Liver (tissue), 7 donors: ENCODE measurements at regions not wholly inside any gene's neighbourhood (a gene's known extent, or its start where the extent isn't known, plus 50 kb on each side); places are given as distances from the start of the nearest gene placed in this dataset.

Experiments
- DNase-seq: peaks from one replicate; pipeline ENCODE4 v3.0.0-alpha.2; 2017; ENCODE audit warnings: low spot score
- H3K27ac ChIP-seq, 2 donors: one replicate each; pipeline ENCODE4 v1.7.0; 2013; ENCODE audit warnings: inconsistent platforms in 2 of 2, low read length in 2 of 2, control low read depth in 1 of 2, low read depth in 1 of 2, mild to moderate bottlenecking in 1 of 2
- H3K27me3 ChIP-seq, 4 donors: one replicate each; pipeline versions ENCODE4 v1.6.1 to v1.7.0; 2013; ENCODE audit warnings: low read length in 3 of 4, inconsistent platforms in 1 of 4, mild to moderate bottlenecking in 1 of 4, moderate library complexity in 1 of 4; ENCODE audit not compliant: control insufficient read depth in 4 of 4, insufficient read depth in 4 of 4
- H3K36me3 ChIP-seq, 4 donors: one replicate each; pipeline versions ENCODE4 v1.6.1 to v1.7.0; 2013; ENCODE audit warnings: low read length in 3 of 4, mild to moderate bottlenecking in 3 of 4, low read depth in 1 of 4, moderate library complexity in 1 of 4; ENCODE audit not compliant: control insufficient read depth in 4 of 4, insufficient read depth in 3 of 4
- H3K4me1 ChIP-seq, 4 donors: one replicate each; pipeline versions ENCODE4 v1.6.1 to v1.7.0; 2013; ENCODE audit warnings: low read length in 3 of 4, mild to moderate bottlenecking in 3 of 4, moderate library complexity in 1 of 4; ENCODE audit not compliant: control insufficient read depth in 4 of 4, insufficient read depth in 4 of 4
- H3K4me3 ChIP-seq, 3 donors: one replicate each; pipeline versions ENCODE4 v1.6.1 to v1.7.0; 2013; ENCODE audit warnings: low read length in 3 of 3, control low read depth in 1 of 3, low read depth in 1 of 3, mild to moderate bottlenecking in 1 of 3
- H3K9ac ChIP-seq, 2 donors: one replicate each; pipeline ENCODE4 v1.7.0; 2013; ENCODE audit warnings: low read length in 2 of 2, mild to moderate bottlenecking in 2 of 2, moderate library complexity in 2 of 2, control low read depth in 1 of 2, low read depth in 1 of 2
- H3K9me3 ChIP-seq, 4 donors: one replicate each; pipeline versions ENCODE4 v1.6.1 to v1.7.0; 2013; ENCODE audit warnings: low read length in 3 of 4; ENCODE audit not compliant: control insufficient read depth in 4 of 4
- EGR1 ChIP-seq, 2 donors: IDR thresholded peaks; 2 replicates each; pipeline ENCODE4 v1.6.1; 2016 to 2018; ENCODE audit warnings: antibody characterized with exemption in 2 of 2, low read depth in 2 of 2
- FOXA1 ChIP-seq: IDR thresholded peaks from 2 replicates; pipeline ENCODE4 v1.6.1; 2016; ENCODE audit warnings: antibody characterized with exemption
- GABPA ChIP-seq, 2 donors: IDR thresholded peaks in 1 of 2; conservative IDR thresholded peaks in 1 of 2; 2 replicates each; pipeline ENCODE4 v1.6.1; 2016; ENCODE audit warnings: antibody characterized with exemption in 2 of 2, mild to moderate bottlenecking in 1 of 2, moderate library complexity in 1 of 2
- HNF4A ChIP-seq, 2 donors: conservative IDR thresholded peaks; 2 replicates each; pipeline ENCODE4 v1.6.1; 2016; ENCODE audit warnings: antibody characterized with exemption in 2 of 2, mild to moderate bottlenecking in 2 of 2
- JUND ChIP-seq, 2 donors: IDR thresholded peaks; 2 replicates each; pipeline ENCODE4 v1.6.1; 2016; ENCODE audit warnings: antibody characterized with exemption in 2 of 2
- SP1 ChIP-seq: IDR thresholded peaks from 2 replicates; pipeline ENCODE4 v1.6.1; 2018; ENCODE audit warnings: antibody characterized with exemption, mild to moderate bottlenecking
- TAF1 ChIP-seq: conservative IDR thresholded peaks from 2 replicates; pipeline ENCODE4 v1.6.1; 2016; ENCODE audit warnings: antibody characterized with exemption, mild to moderate bottlenecking
- YY1 ChIP-seq: IDR thresholded peaks from 2 replicates; pipeline ENCODE4 v1.6.1; 2016; ENCODE audit warnings: antibody characterized with exemption, mild to moderate bottlenecking
- WGBS: extraction: QIAGEN DNeasy Blood & Tissue Kit; methylation state at CpG from one replicate; pipeline ENCODE4 v1.1.7; 2013; 5-methylcytosine and 5-hydroxymethylcytosine counted together
- TF ChIP-seq, protein P1 (sequence below): IDR thresholded peaks from 2 replicates; pipeline ENCODE4 v1.6.1; 2016; ENCODE audit warnings: antibody characterized with exemption
- TF ChIP-seq, protein P2 (sequence below): IDR thresholded peaks from 2 replicates; pipeline ENCODE4 v1.6.1; 2016; ENCODE audit warnings: antibody characterized with exemption, mild to moderate bottlenecking
- TF ChIP-seq, protein P3 (sequence below): IDR thresholded peaks from 2 replicates; pipeline ENCODE4 v1.6.1; 2016; ENCODE audit warnings: antibody characterized with exemption
- TF ChIP-seq, protein P4 (sequence below): IDR thresholded peaks from 2 replicates; pipeline ENCODE4 v1.6.1; 2016; ENCODE audit warnings: antibody characterized with exemption
- donor health status: healthy.
- donor health status: healthy.
- donor health status: healthy.
- donor health status: healthy.

DNA sequence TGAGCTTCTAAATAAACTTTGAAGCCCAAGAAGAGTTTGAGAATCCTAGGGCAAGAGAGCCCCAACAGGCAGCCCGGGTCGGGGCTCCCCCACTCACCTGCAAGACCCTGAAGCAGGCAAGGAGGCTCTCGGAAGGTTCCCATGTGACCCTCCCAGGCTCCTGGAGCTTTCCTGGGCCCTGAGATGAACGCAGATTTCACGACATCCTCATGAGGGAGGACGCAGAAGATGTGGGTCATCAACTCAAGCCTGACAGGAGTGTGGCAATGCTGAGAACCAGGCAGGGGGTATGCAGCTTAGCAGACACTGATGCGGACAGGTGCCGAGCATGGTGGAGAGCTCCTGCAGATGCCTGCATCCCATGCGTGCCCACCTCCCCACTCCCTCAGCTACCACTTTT, 184.5 kb upstream of the SLC24A3 start:
- TF ChIP-seq, protein P1, sequence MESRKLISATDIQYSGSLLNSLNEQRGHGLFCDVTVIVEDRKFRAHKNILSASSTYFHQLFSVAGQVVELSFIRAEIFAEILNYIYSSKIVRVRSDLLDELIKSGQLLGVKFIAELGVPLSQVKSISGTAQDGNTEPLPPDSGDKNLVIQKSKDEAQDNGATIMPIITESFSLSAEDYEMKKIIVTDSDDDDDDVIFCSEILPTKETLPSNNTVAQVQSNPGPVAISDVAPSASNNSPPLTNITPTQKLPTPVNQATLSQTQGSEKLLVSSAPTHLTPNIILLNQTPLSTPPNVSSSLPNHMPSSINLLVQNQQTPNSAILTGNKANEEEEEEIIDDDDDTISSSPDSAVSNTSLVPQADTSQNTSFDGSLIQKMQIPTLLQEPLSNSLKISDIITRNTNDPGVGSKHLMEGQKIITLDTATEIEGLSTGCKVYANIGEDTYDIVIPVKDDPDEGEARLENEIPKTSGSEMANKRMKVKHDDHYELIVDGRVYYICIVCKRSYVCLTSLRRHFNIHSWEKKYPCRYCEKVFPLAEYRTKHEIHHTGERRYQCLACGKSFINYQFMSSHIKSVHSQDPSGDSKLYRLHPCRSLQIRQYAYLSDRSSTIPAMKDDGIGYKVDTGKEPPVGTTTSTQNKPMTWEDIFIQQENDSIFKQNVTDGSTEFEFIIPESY, result no peak
- TF ChIP-seq HNF4A (conservative IDR thresholded peaks at IDR 0.05), result no peak
- TF ChIP-seq JUND (IDR thresholded peaks at IDR 0.05), result no peak
- no peak for TF ChIP-seq TAF1
- TF ChIP-seq, protein P2, sequence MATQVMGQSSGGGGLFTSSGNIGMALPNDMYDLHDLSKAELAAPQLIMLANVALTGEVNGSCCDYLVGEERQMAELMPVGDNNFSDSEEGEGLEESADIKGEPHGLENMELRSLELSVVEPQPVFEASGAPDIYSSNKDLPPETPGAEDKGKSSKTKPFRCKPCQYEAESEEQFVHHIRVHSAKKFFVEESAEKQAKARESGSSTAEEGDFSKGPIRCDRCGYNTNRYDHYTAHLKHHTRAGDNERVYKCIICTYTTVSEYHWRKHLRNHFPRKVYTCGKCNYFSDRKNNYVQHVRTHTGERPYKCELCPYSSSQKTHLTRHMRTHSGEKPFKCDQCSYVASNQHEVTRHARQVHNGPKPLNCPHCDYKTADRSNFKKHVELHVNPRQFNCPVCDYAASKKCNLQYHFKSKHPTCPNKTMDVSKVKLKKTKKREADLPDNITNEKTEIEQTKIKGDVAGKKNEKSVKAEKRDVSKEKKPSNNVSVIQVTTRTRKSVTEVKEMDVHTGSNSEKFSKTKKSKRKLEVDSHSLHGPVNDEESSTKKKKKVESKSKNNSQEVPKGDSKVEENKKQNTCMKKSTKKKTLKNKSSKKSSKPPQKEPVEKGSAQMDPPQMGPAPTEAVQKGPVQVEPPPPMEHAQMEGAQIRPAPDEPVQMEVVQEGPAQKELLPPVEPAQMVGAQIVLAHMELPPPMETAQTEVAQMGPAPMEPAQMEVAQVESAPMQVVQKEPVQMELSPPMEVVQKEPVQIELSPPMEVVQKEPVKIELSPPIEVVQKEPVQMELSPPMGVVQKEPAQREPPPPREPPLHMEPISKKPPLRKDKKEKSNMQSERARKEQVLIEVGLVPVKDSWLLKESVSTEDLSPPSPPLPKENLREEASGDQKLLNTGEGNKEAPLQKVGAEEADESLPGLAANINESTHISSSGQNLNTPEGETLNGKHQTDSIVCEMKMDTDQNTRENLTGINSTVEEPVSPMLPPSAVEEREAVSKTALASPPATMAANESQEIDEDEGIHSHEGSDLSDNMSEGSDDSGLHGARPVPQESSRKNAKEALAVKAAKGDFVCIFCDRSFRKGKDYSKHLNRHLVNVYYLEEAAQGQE, result no peak
- no peak for TF ChIP-seq YY1
- TF ChIP-seq, protein P3, sequence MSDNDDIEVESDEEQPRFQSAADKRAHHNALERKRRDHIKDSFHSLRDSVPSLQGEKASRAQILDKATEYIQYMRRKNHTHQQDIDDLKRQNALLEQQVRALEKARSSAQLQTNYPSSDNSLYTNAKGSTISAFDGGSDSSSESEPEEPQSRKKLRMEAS, result no peak
- no peak for TF ChIP-seq SP1
- TF ChIP-seq, protein P4, sequence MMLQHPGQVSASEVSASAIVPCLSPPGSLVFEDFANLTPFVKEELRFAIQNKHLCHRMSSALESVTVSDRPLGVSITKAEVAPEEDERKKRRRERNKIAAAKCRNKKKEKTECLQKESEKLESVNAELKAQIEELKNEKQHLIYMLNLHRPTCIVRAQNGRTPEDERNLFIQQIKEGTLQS, result no peak
- TF ChIP-seq GABPA (IDR thresholded peaks at IDR 0.05 in 1 of 2, conservative IDR thresholded peaks at IDR 0.05 in 1 of 2), result no peak
- no peak for TF ChIP-seq FOXA1
- Histone ChIP-seq H3K9ac (no peak overlapping the region), H3K36me3 (no peaks in the 10 kb centered on the region), H3K27ac (no peak overlapping the region), H3K9me3 (no peaks in the 10 kb centered on the region), H3K4me3 (no peak overlapping the region), H3K27me3 (no peaks in the 10 kb centered on the region), H3K4me1 (no peaks in the 10 kb centered on the region)
- WGBS, result 91% methylated on average over 9 of the region's 9 CpGs
- DNase-seq, result no peak

DNA sequence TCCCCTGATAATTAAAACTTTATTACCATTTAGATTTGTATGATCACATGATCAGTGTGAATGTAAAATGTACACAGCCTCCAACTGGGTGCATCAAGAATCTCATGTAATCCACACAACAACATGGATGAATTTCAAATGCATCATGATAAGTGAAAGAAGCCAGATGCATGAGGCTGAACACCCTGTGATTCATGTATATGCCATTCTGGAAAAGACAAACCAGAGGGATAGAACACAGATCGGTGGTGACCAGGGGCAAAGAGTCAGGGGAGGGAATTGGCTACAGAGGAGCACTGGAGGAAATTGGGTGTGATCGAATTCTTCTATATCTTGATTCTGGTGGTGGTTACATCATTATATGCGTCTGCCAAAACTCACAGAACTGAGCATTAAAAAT, 170.7 kb upstream of the SLC24A3 start:
- DNase-seq, result no peak
- H3K9me3 ChIP-seq, result no peaks in the 10 kb centered on the region
- TF ChIP-seq, protein P1, result no peak
- TF ChIP-seq EGR1 (IDR thresholded peaks at IDR 0.05; ENCODE audit: low read depth in 2 of 2), result no peak
- TF ChIP-seq TAF1, result no peak
- no peak for TF ChIP-seq YY1
- TF ChIP-seq HNF4A (conservative IDR thresholded peaks at IDR 0.05), result no peak
- TF ChIP-seq SP1, result no peak
- TF ChIP-seq, protein P3, result no peak
- no peak overlapping the region for H3K4me3 ChIP-seq
- H3K27ac ChIP-seq, result no peak overlapping the region
- no peak overlapping the region for H3K9ac ChIP-seq
- H3K27me3 ChIP-seq, result no peaks in the 10 kb centered on the region
- H3K36me3 ChIP-seq, result no peaks in the 10 kb centered on the region
- WGBS, result 83% methylated on average over 3 of the region's 3 CpGs
- no peaks in the 10 kb centered on the region for H3K4me1 ChIP-seq
